Transverse colon (tissue), 4 donors: ENCODE measurements at regions not wholly inside any gene's neighbourhood (a gene's known extent, or its start where the extent isn't known, plus 50 kb on each side); places are given as distances from the start of the nearest gene placed in this dataset.

ENCODE experiments used
- DNase-seq: peaks from one replicate; pipeline ENCODE4 v3.0.0-alpha.2; 2019
- H3K27ac ChIP-seq, 4 donors: fragments of 200-600 bp; sonication (generic); 2 replicates each; pipeline ENCODE4 v1.5.1; 2016 to 2018; ENCODE audit warnings: inconsistent platforms in 4 of 4
- H3K27me3 ChIP-seq: fragments of 200-600 bp; sonication (generic); 2 replicates; pipeline ENCODE4 v1.5.1; 2017; ENCODE audit warnings: inconsistent platforms
- H3K36me3 ChIP-seq, 4 donors: fragments of 200-600 bp; sonication (generic); 2 replicates each; pipeline ENCODE4 v1.5.1; 2017 to 2019; ENCODE audit warnings: inconsistent platforms in 4 of 4
- H3K4me1 ChIP-seq, 4 donors: fragments of 200-600 bp; sonication (generic); 2 replicates each; pipeline ENCODE4 v1.5.1; 2017 to 2020; ENCODE audit warnings: inconsistent platforms in 4 of 4
- H3K4me3 ChIP-seq, 4 donors: fragments of 200-600 bp; sonication (generic); 1 replicate in 1 of 4; 2 replicates in 3 of 4; pipeline versions ENCODE4 v1.5.1 to v1.6.1; 2017 to 2019; ENCODE audit warnings: inconsistent platforms in 4 of 4
- H3K9me3 ChIP-seq, 2 donors: fragments of 200-600 bp; sonication (generic); 2 replicates each; pipeline ENCODE4 v1.5.1; 2017 to 2019; ENCODE audit warnings: inconsistent platforms in 2 of 2
- EP300 ChIP-seq: sonication (generic); formaldehyde crosslinking; IDR thresholded peaks from one replicate; pipeline ENCODE4 v1.6.1; 2017; ENCODE audit warnings: antibody characterized with exemption, low read depth
- POLR2A ChIP-seq: fragments of 450-650 bp; IDR thresholded peaks from one replicate; pipeline ENCODE4 v1.6.1; 2016; ENCODE audit warnings: antibody characterized with exemption, mild to moderate bottlenecking, moderate library complexity
- POLR2AphosphoS5 ChIP-seq, 3 donors: sonication (generic); formaldehyde crosslinking; IDR thresholded peaks; one replicate each; pipeline ENCODE4 v1.6.1; 2016; ENCODE audit warnings: antibody characterized with exemption in 3 of 3
- WGBS, 2 donors: methylation state at CpG; one replicate each; pipeline ENCODE4 v1.1.5; 2018; ENCODE audit warnings: low coverage in 1 of 2; 5-methylcytosine and 5-hydroxymethylcytosine counted together
- in situ Hi-C, 4 donors: fragments of 200-750 bp; cut with MboI; loops; one replicate each; pipeline versions ENCODE4 v1.15.0 to v1.15.1; 2017; ENCODE audit warnings: low sequenced_read_pairs in 3 of 4, low pct_ligation_motif_present in 1 of 4, low pct_unique_long_range_greater_than_20kb in 1 of 4
- intact Hi-C: fragments of 100-400 bp; cut with DNase I; formaldehyde crosslinking; loops from one replicate; pipeline ENCODE4 v1.15.1; 2023; ENCODE audit warnings: low total_unique reads
- TF ChIP-seq, protein P1 (sequence below), 5 experiments: fragments of 200-600 bp in 3 of 5; fragments of 450-650 bp in 2 of 5; sonication (generic) in 3 of 5; IDR thresholded peaks; 1 replicate in 2 of 5; 2 replicates in 3 of 5; pipeline ENCODE4 v1.5.1; 2016 to 2017; ENCODE audit warnings: antibody characterized with exemption in 5 of 5, inconsistent platforms in 3 of 5, mild to moderate bottlenecking in 2 of 5, moderate library complexity in 1 of 5

DNA sequence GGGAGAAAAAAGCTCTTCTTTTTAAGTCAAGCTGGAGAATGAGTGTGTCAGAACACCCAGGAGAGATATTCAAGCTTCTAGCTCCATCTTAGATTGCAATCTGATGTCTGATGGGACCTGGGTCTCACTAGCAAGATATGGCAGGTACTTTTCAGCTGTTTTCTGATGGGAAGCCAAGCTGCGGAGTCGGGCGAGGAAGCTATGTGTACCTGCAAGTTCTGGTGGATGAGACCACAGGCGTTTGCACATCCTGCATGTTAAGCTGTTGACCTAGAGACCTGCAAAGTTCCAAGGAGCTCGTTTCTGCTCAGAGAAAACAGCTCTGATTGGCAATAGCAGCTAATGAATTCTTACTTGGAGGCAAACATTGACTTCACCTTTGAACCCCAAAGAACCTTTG is 167.3 kb upstream of the GATB start:
- intact Hi-C loops = no loop called here
- TF ChIP-seq POLR2AphosphoS5 (IDR thresholded peaks at IDR 0.05) (no peak), EP300 (no peak), POLR2A (no peak)
- TF ChIP-seq, protein P1, sequence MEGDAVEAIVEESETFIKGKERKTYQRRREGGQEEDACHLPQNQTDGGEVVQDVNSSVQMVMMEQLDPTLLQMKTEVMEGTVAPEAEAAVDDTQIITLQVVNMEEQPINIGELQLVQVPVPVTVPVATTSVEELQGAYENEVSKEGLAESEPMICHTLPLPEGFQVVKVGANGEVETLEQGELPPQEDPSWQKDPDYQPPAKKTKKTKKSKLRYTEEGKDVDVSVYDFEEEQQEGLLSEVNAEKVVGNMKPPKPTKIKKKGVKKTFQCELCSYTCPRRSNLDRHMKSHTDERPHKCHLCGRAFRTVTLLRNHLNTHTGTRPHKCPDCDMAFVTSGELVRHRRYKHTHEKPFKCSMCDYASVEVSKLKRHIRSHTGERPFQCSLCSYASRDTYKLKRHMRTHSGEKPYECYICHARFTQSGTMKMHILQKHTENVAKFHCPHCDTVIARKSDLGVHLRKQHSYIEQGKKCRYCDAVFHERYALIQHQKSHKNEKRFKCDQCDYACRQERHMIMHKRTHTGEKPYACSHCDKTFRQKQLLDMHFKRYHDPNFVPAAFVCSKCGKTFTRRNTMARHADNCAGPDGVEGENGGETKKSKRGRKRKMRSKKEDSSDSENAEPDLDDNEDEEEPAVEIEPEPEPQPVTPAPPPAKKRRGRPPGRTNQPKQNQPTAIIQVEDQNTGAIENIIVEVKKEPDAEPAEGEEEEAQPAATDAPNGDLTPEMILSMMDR (IDR thresholded peaks at IDR 0.05) = no peak
- in situ Hi-C loops = no loop called here
- Histone ChIP-seq H3K36me3 (no peaks in the 10 kb centered on the region), H3K9me3 (no peaks in the 10 kb centered on the region), H3K4me3 (no peak overlapping the region), H3K4me1 (no peaks in the 10 kb centered on the region), H3K27me3 (no peaks in the 10 kb centered on the region), H3K27ac (no peak overlapping the region)
- no peak for DNase-seq
- WGBS, 2 donors = 76% methylated on average over 5 of the region's 5 CpGs; no CpG with 5 or more reads in 1 of the 2 donors

DNA sequence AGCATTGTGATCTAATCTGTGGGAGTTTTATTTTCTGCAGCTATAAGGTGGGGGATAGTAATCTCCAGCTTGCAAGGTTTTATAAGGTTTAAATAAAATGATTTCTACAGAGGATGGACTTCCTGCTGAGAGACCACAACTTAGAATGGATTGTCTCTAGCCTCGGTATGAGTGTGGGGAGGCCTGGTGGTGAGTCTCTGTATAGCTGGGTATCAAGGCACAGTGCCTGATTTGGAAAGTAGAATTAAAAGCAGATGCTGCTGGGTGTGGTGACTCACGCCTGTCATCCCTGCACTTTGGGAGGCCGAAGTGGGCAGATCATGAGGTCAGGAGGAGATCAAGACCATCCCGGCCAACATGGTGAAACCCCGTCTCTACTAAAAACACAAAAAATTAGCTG is 162.0 kb upstream of the GATB start:
- H3K9me3 ChIP-seq = no peaks in the 10 kb centered on the region
- in situ Hi-C loops (no loop called here), intact Hi-C loops (no loop called here)
- TF ChIP-seq, protein P1 (IDR thresholded peaks at IDR 0.05) = no peak
- TF ChIP-seq EP300 (no peak), POLR2A (no peak), POLR2AphosphoS5 (IDR thresholded peaks at IDR 0.05) (no peak)
- H3K4me1 ChIP-seq = no peaks in the 10 kb centered on the region
- no peak overlapping the region for H3K4me3 ChIP-seq
- no peaks in the 10 kb centered on the region for H3K27me3 ChIP-seq
- WGBS, 2 donors = 87 to 92% methylated on average over 2 to 5 of the region's 5 CpGs
- DNase-seq = no peak
- no peak overlapping the region for H3K27ac ChIP-seq
- H3K36me3 ChIP-seq = no peaks in the 10 kb centered on the region

DNA sequence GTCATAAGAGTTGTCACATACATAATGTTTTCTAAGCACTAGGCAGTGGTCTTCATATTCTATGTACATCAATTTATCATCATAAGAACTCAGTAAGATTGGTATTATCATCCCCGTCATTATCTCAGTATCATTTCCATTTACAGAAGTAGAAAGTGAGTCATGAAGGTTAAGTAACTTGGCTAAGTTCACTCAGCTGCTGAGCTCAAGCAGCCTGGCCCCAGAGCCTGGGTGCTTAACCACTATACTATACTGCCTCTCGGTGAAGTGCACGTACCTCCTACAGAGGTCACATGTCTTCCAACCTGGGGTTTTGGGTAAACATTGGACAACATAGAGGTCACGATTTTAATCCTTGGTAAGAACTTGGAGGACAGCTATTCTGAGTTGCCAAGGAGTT is 161.5 kb upstream of the GATB start:
- H3K4me1 ChIP-seq = no peaks in the 10 kb centered on the region
- TF ChIP-seq POLR2A (no peak), POLR2AphosphoS5 (IDR thresholded peaks at IDR 0.05) (no peak), EP300 (no peak)
- TF ChIP-seq, protein P1 (IDR thresholded peaks at IDR 0.05) = no peak
- H3K27ac ChIP-seq = no peak overlapping the region
- no peak overlapping the region for H3K4me3 ChIP-seq
- no peaks in the 10 kb centered on the region for H3K9me3 ChIP-seq
- no peaks in the 10 kb centered on the region for H3K27me3 ChIP-seq
- WGBS, 2 donors = 60 to 80% methylated on average over 1 to 4 of the region's 4 CpGs
- intact Hi-C loops (no loop called here), in situ Hi-C loops (no loop called here)
- DNase-seq = no peak
- no peaks in the 10 kb centered on the region for H3K36me3 ChIP-seq

DNA sequence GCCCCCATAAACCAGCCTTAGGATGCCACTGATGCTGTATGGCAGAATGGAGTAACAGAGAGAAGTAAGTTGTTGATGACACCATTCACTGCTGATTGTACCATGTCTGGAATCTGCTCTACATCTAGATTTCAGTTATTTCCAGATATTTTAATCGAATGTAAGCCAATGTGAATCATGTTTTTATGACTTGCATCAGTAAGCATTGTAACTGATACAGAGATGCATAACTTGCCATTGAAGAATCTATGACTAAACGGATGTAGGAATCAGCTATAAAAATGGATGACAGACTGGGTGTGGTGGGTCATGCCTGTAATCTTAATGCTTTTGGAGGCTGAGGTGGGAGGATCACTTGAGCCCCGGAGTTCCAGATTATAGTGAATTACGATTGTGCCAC is 161.0 kb upstream of the GATB start:
- 56 to 68% methylated on average over 4 of the region's 4 CpGs for WGBS, 2 donors
- Histone ChIP-seq H3K4me3 (no peak overlapping the region), H3K27ac (no peak overlapping the region), H3K4me1 (no peaks in the 10 kb centered on the region), H3K36me3 (no peaks in the 10 kb centered on the region), H3K27me3 (no peaks in the 10 kb centered on the region), H3K9me3 (no peaks in the 10 kb centered on the region)
- in situ Hi-C loops (no loop called here), intact Hi-C loops (no loop called here)
- no peak for DNase-seq
- TF ChIP-seq, protein P1 (IDR thresholded peaks at IDR 0.05) = no peak
- no peak for TF ChIP-seq POLR2A
- no peak for TF ChIP-seq EP300
- TF ChIP-seq POLR2AphosphoS5 (IDR thresholded peaks at IDR 0.05) = no peak
